SK-N-SH treated with all-trans-retinoic acid at 6 μM for 48 hours (cell line): ENCODE measurements at regions not wholly inside any gene's neighbourhood (a gene's known extent, or its start where the extent isn't known, plus 50 kb on each side); places are given as distances from the start of the nearest gene placed in this dataset.

Experiments used
- ATAC-seq: fragments of 200-7000 bp; cut with Tn5 transposase; 3 replicates; pipeline ENCODE4 v1.9.1; 2020; ENCODE audit warnings: mild to moderate bottlenecking, moderate library complexity
- ARNTL ChIP-seq: fragments of 450-650 bp; formaldehyde crosslinking; IDR thresholded peaks from 2 replicates; pipeline ENCODE4 v1.5.0; 2020; ENCODE audit warnings: low read depth, mild to moderate bottlenecking, moderate library complexity, borderline replicate concordance
- BACH2 ChIP-seq: fragments of 250-450 bp; sonication (Bioruptor Pico); IDR thresholded peaks from 2 replicates; pipeline ENCODE4 v1.9.0; 2021; ENCODE audit warnings: mild to moderate bottlenecking, borderline replicate concordance
- CSDC2 ChIP-seq: fragments of 250-450 bp; sonication (Bioruptor Pico); IDR thresholded peaks from 2 replicates; pipeline ENCODE4 v1.5.0; 2020; ENCODE audit warnings: mild to moderate bottlenecking, moderate library complexity
- ESRRG ChIP-seq: fragments of 250-450 bp; sonication (Bioruptor Pico); IDR thresholded peaks from 2 replicates; pipeline ENCODE4 v1.6.1; 2021; ENCODE audit warnings: mild to moderate bottlenecking
- ISL1 ChIP-seq: fragments of 250-450 bp; sonication (Bioruptor Pico); IDR thresholded peaks from 2 replicates; pipeline ENCODE4 v2.1.2; 2022; ENCODE audit warnings: mild to moderate bottlenecking, moderate library complexity
- OSR1 ChIP-seq: fragments of 250-450 bp; sonication (Bioruptor Pico); IDR thresholded peaks from 2 replicates; pipeline ENCODE4 v1.8.0; 2022; ENCODE audit warnings: moderate library complexity, mild to moderate bottlenecking, inconsistent platforms
- PPARA ChIP-seq: fragments of 250-450 bp; sonication (Bioruptor Pico); IDR thresholded peaks from 2 replicates; pipeline ENCODE4 v1.5.0; 2020; ENCODE audit warnings: mild to moderate bottlenecking, borderline replicate concordance
- SNAI2 ChIP-seq: fragments of 250-450 bp; sonication (Bioruptor Pico); IDR thresholded peaks from 2 replicates; pipeline ENCODE4 v1.5.0; 2020; ENCODE audit warnings: mild to moderate bottlenecking, moderate library complexity
- ZC3H10 ChIP-seq: fragments of 250-450 bp; sonication (Bioruptor Pico); IDR thresholded peaks from 2 replicates; pipeline ENCODE4 v1.5.1; 2021; ENCODE audit warnings: mild to moderate bottlenecking, moderate library complexity
- ZNF565 ChIP-seq: fragments of 450-650 bp; formaldehyde crosslinking; conservative IDR thresholded peaks from 2 replicates; pipeline ENCODE4 v1.5.0; 2020; ENCODE audit warnings: low read depth, mild to moderate bottlenecking, moderate library complexity
- ZNF70 ChIP-seq: fragments of 450-650 bp; formaldehyde crosslinking; IDR thresholded peaks from 2 replicates; pipeline ENCODE4 v1.5.0; 2020; ENCODE audit warnings: mild to moderate bottlenecking, moderate library complexity
- ZNF8 ChIP-seq: fragments of 450-650 bp; formaldehyde crosslinking; IDR thresholded peaks from 2 replicates; pipeline ENCODE4 v1.5.0; 2020; ENCODE audit warnings: mild to moderate bottlenecking, moderate library complexity
- TF ChIP-seq, protein P1 (sequence below): fragments of 250-450 bp; sonication (Bioruptor Pico); IDR thresholded peaks from 2 replicates; pipeline ENCODE4 v1.5.1; 2020; ENCODE audit warnings: low read depth, mild to moderate bottlenecking, moderate library complexity
- TF ChIP-seq, protein P2 (sequence below): fragments of 250-450 bp; sonication (Bioruptor Pico); IDR thresholded peaks from 2 replicates; pipeline ENCODE4 v1.5.0; 2020; ENCODE audit warnings: mild to moderate bottlenecking, moderate library complexity
- TF ChIP-seq, protein P3 (sequence below): fragments of 250-450 bp; sonication (Bioruptor Pico); IDR thresholded peaks from 2 replicates; pipeline ENCODE4 v1.8.0; 2021; ENCODE audit warnings: low read depth, mild to moderate bottlenecking, moderate library complexity, borderline replicate concordance
- TF ChIP-seq, protein P4 (sequence below): fragments of 250-450 bp; sonication (Bioruptor Pico); IDR thresholded peaks from 2 replicates; pipeline ENCODE4 v1.5.1; 2021; ENCODE audit warnings: mild to moderate bottlenecking, moderate library complexity

DNA sequence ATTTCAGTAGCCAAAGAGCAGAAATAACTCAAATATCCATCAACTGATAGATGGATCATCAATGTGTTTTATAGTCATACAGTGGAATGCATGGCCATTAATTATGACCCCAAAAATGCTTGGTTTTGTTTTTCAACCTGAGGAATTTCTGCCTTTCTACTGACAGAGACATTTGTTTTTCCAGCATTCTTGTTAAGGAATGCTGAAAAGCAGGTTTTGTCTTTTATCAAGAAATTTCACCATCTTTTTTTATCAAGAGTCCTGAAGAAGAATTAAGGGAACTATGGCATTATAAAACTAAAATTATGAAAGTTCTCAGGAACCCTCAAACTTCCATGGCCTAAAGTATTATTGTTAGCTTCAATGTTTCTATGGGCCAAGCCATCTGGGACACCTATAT, 153.4 kb upstream of the THSD7A start:
- no peak; the same call in 1 of the 2 replicates for TF ChIP-seq ISL1 (CRISPR knock-in tag)
- TF ChIP-seq, protein P1, sequence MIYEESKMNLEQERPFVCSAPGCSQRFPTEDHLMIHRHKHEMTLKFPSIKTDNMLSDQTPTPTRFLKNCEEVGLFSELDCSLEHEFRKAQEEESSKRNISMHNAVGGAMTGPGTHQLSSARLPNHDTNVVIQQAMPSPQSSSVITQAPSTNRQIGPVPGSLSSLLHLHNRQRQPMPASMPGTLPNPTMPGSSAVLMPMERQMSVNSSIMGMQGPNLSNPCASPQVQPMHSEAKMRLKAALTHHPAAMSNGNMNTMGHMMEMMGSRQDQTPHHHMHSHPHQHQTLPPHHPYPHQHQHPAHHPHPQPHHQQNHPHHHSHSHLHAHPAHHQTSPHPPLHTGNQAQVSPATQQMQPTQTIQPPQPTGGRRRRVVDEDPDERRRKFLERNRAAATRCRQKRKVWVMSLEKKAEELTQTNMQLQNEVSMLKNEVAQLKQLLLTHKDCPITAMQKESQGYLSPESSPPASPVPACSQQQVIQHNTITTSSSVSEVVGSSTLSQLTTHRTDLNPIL: no peak
- no peak for TF ChIP-seq ESRRG (CRISPR knock-in tag)
- no peak for TF ChIP-seq ZC3H10 (CRISPR knock-in tag)
- TF ChIP-seq, protein P2, sequence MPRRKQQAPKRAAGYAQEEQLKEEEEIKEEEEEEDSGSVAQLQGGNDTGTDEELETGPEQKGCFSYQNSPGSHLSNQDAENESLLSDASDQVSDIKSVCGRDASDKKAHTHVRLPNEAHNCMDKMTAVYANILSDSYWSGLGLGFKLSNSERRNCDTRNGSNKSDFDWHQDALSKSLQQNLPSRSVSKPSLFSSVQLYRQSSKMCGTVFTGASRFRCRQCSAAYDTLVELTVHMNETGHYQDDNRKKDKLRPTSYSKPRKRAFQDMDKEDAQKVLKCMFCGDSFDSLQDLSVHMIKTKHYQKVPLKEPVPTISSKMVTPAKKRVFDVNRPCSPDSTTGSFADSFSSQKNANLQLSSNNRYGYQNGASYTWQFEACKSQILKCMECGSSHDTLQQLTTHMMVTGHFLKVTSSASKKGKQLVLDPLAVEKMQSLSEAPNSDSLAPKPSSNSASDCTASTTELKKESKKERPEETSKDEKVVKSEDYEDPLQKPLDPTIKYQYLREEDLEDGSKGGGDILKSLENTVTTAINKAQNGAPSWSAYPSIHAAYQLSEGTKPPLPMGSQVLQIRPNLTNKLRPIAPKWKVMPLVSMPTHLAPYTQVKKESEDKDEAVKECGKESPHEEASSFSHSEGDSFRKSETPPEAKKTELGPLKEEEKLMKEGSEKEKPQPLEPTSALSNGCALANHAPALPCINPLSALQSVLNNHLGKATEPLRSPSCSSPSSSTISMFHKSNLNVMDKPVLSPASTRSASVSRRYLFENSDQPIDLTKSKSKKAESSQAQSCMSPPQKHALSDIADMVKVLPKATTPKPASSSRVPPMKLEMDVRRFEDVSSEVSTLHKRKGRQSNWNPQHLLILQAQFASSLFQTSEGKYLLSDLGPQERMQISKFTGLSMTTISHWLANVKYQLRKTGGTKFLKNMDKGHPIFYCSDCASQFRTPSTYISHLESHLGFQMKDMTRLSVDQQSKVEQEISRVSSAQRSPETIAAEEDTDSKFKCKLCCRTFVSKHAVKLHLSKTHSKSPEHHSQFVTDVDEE (CRISPR knock-in tag): no peak
- TF ChIP-seq, protein P3, sequence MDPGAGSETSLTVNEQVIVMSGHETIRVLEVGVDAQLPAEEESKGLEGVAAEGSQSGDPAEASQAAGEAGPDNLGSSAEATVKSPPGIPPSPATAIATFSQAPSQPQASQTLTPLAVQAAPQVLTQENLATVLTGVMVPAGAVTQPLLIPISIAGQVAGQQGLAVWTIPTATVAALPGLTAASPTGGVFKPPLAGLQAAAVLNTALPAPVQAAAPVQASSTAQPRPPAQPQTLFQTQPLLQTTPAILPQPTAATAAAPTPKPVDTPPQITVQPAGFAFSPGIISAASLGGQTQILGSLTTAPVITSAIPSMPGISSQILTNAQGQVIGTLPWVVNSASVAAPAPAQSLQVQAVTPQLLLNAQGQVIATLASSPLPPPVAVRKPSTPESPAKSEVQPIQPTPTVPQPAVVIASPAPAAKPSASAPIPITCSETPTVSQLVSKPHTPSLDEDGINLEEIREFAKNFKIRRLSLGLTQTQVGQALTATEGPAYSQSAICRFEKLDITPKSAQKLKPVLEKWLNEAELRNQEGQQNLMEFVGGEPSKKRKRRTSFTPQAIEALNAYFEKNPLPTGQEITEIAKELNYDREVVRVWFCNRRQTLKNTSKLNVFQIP: no peak
- TF ChIP-seq PPARA (CRISPR knock-in tag): no peak
- TF ChIP-seq ZNF565 (CRISPR knock-in tag): no peak
- TF ChIP-seq, all 23 proteins: peak for 0
- ATAC-seq: no peak

DNA sequence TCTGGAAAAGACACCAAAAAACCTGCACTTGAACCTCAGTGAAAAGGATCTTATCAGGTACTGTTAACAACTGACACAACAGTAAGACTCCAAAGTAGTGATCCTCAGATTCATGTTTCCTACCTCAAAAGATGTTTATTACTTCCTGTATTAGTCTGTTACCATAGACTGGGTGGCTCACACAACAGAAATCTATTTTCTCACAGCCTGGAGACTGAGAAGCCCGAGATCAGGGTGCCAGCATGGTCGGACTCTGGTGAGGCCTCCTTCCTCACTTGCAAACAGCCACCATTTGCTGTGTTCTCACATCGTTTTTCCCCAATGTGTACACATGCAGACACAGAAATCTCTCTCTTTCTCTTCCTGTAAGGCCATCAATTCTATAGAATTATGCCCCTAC, 154.0 kb upstream of the THSD7A start:
- TF ChIP-seq ZNF8 (no peak), BACH2 (CRISPR knock-in tag) (no peak)
- no peak for ATAC-seq

DNA sequence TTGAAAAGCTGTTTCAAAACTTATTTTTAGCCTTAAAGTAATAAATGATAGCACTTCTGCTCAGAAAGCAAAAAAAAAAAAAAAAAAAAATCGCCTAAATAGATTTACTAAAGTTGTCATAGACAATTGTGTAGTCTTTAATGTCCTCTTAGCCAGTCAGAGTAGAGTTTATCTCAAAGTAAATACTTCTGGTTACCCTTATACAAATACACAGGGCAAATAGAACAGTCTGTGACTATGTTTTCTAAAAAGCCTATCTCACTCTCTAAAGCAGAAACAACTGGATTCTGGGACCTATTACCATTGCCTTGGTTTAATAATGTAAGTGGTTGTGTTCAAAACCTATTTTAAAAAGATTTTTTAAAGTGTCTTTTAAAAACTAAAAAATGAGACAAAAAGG, 156.2 kb upstream of the THSD7A start:
- ATAC-seq: no peak
- no peak for TF ChIP-seq ZNF70 (CRISPR knock-in tag)
- no peak for TF ChIP-seq ARNTL (CRISPR knock-in tag)
- no peak for TF ChIP-seq BACH2 (CRISPR knock-in tag)
- TF ChIP-seq, protein P2 (CRISPR knock-in tag): no peak
- TF ChIP-seq, protein P3: no peak
- TF ChIP-seq CSDC2: no peak
- TF ChIP-seq, protein P4, sequence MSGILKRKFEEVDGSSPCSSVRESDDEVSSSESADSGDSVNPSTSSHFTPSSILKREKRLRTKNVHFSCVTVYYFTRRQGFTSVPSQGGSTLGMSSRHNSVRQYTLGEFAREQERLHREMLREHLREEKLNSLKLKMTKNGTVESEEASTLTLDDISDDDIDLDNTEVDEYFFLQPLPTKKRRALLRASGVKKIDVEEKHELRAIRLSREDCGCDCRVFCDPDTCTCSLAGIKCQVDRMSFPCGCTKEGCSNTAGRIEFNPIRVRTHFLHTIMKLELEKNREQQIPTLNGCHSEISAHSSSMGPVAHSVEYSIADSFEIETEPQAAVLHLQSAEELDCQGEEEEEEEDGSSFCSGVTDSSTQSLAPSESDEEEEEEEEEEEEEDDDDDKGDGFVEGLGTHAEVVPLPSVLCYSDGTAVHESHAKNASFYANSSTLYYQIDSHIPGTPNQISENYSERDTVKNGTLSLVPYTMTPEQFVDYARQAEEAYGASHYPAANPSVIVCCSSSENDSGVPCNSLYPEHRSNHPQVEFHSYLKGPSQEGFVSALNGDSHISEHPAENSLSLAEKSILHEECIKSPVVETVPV (CRISPR knock-in tag): no peak
- no peak for TF ChIP-seq ZNF565 (CRISPR knock-in tag)

DNA sequence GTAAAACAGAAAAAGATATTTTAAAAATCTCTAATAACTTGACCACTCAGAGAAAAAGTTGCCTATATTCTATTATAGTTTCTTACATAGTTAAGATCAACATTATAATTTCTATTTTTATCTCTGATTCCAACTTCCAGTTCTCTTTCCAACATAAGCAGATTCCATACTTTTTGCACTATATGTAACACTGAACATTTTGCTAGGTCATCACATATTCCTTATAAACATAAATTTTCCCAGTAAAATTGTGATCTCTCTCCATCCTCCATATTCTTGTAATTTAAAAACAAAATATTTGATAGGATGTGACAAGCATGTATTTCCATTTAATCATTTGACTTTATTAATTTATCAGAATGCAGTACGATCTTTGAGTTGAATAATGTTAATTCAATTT, 170.4 kb upstream of the THSD7A start:
- ATAC-seq: no peak
- TF ChIP-seq, protein P4 (CRISPR knock-in tag): no peak
- TF ChIP-seq, protein P1: no peak
- TF ChIP-seq, protein P2 (CRISPR knock-in tag): no peak
- TF ChIP-seq ESRRG (CRISPR knock-in tag) (no peak), PPARA (CRISPR knock-in tag) (no peak), OSR1 (CRISPR knock-in tag) (no peak), ZNF70 (CRISPR knock-in tag) (no peak), CSDC2 (no peak), SNAI2 (CRISPR knock-in tag) (no peak)
